PC-3 (cell line): ENCODE measurements at regions not wholly inside any gene's neighbourhood (a gene's known extent, or its start where the extent isn't known, plus 50 kb on each side); places are given as distances from the start of the nearest gene placed in this dataset.

Experiments used
- CTCF ChIP-seq: fragments of 300-600 bp; sonication (generic); conservative IDR thresholded peaks from 2 replicates; pipeline ENCODE4 v1.5.1; 2017; ENCODE audit warnings: antibody characterized with exemption, low read depth, mild to moderate bottlenecking, low read length
- EZH2 ChIP-seq: fragments of 300-600 bp; sonication (generic); IDR thresholded peaks from one replicate; pipeline ENCODE4 v1.6.1; 2017; ENCODE audit warnings: antibody characterized with exemption, mild to moderate bottlenecking, low read length; ENCODE audit not compliant: unreplicated experiment

- TF ChIP-seq CTCF (no peak), EZH2 (no peak)
These were observed 300.5 kb upstream of the CTNND2 start for GRCh38 chr5:12204761-12205160.
